OCI-LY3 (cell line): ENCODE measurements at regions not wholly inside any gene's neighbourhood (a gene's known extent, or its start where the extent isn't known, plus 50 kb on each side); places are given as distances from the start of the nearest gene placed in this dataset.

Experiments used
- EZH2phosphoT487 ChIP-seq: fragments of 200-600 bp; shearing (Covaris generic); IDR thresholded peaks from 2 replicates; pipeline ENCODE4 v1.6.1; 2018; ENCODE audit warnings: antibody characterized with exemption, mixed run types, low read depth
- TF ChIP-seq, protein P1 (sequence below): fragments of 200-600, 300-600 bp; sonication (generic); IDR thresholded peaks from 2 replicates; pipeline ENCODE4 v1.5.1; 2014; ENCODE audit warnings: antibody characterized with exemption, low read length, low read depth

DNA sequence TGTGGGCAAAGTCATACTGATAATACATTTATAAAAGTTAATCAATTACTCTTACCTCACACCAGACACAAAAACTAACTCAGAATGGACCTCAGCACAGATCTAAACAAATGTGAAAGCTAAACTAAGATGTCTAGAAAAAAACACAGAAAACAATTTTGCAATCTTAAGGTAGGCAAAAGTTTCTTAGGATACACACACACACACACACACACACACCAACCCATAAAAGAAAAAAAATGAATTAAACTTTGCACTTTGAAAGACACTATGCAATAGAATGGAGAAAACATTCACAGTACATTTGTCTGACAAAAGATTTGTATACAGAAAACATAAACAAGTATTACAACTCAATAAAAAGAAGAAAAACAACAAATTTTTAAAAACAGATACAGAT lies 70.8 kb upstream of the ZNRF2 start:
- no peak for TF ChIP-seq EZH2phosphoT487
- TF ChIP-seq, protein P1, sequence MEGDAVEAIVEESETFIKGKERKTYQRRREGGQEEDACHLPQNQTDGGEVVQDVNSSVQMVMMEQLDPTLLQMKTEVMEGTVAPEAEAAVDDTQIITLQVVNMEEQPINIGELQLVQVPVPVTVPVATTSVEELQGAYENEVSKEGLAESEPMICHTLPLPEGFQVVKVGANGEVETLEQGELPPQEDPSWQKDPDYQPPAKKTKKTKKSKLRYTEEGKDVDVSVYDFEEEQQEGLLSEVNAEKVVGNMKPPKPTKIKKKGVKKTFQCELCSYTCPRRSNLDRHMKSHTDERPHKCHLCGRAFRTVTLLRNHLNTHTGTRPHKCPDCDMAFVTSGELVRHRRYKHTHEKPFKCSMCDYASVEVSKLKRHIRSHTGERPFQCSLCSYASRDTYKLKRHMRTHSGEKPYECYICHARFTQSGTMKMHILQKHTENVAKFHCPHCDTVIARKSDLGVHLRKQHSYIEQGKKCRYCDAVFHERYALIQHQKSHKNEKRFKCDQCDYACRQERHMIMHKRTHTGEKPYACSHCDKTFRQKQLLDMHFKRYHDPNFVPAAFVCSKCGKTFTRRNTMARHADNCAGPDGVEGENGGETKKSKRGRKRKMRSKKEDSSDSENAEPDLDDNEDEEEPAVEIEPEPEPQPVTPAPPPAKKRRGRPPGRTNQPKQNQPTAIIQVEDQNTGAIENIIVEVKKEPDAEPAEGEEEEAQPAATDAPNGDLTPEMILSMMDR = no peak
